ENCODE measurements at regions not wholly inside any gene's neighbourhood (a gene's known extent, or its start where the extent isn't known, plus 50 kb on each side); places are given as distances from the start of the nearest gene placed in this dataset.
A peak's percentile ranks its signal among the peaks of the same experiment; 100 is the strongest.
"Not testable (repeated sequence)": the region's sequence is repeated elsewhere in the genome, so short reads cannot be mapped to it uniquely, and the experiment has no call there.

DNA sequence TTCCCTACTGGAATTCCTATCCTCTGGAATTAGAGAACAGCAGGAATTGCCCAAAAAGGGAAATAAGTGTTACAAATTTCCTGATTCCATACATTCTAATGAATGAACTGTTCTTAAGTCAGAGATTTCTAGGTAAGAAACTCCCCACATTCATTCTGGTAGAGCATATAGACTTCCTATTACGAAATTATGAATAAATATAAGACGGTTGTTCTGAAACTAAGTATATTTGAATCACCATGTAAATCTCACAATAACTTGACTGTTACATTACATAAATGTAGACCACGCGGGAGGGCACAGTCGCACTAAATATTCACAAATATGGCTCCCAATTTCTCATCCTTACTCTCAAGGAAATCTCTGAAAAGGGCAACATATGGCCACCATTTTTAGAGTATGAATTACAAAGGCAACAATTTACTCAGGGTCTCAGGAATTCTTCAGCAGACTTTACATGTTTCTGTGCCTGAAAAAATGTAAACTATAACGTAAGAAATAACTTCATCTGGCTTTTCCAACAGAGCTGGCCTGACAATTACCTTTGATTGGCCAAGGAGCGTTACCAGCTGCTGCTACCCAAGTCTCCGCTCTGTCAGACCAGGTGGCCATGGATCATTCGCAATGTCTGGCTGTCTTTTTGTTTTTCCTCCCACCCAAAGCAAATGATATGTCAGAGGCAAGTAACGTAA is 115.8 kb downstream of the MPP7 start:
- no peak for DNase-seq

DNA sequence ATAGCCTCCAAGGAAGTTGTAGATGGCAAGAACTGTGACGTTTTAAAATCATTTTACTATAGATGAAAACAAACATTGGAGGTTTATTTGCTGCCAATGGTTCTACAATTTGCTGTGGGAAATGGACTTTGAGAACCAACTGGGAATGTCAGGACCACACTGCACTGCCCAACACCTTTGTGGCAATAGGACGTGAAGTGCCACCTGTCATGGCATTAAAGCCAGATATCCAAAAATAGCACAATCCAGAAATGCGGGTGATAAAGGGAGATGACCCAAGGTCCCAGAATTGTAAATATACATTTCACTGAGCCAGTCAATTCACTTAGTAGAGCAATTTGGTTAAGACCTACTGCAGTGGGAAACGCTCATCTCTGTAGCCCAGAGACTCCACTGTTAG is 116.4 kb downstream of the MPP7 start:
- DNase-seq, result no peak

DNA sequence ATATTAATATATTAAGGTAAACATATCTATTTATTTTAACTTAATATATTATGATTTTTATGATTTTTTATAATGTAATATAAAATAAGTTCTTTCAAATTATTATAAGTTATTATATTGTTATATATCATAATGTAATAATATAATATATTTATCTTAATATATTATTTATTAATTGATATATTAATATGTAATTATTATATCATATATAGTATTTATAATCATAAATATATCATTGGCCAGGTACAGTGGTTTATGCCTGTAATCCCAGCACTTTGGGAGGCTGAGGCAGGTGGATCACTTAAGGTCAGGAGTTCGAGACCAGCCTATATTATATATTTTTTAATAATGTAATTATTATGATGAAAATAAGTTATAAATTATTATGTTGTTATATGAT is 118.1 kb downstream of the MPP7 start:
- DNase-seq, result no peak

DNA sequence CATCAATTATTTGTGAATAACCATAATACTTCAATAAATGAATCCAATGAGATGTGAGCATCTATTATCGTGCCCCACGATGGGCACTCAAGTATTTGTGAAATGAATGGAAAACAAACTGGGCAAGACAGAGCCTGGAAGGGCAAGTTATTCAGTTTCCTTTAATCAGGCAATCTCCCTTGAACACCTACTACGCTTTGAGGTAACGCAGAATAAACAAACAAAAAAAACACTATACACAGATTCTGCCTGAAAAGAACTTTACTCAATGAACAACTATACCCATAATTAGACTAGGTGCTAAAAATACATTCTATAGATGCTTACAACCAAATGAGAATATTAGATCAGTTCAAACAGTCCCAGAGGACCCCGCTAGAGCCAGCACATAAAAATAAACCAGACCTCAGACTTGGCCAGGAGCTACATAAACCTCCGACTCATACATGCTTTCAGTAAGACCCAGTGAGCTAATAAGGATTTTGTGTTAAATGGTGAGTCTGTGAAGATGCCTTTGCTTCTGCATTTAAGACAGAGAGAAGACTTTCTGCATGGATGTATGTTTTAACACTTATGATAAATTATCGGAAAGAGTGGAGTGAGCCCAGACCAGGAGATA is 121.3 kb downstream of the MPP7 start:
- DNase-seq, result no peak

DNA sequence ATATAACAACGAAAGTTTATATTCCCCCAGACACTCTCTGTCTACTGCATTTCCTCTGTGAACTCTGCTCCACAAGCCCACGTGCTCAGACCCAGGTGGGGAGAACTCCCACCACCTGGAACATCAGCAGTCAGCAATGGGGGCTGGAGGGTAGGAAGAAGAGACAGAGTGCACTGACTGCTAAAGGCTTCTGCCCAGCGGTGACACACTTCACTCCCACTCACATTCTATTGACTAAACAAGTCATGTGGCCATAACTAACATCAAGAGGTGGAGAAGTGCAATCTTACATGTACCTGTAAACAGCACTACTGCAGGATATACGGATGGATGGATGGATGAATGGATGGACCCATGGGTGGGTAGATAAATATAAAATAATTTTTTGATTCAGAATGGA is 122.2 kb downstream of the MPP7 start:
- no peak for DNase-seq

DNA sequence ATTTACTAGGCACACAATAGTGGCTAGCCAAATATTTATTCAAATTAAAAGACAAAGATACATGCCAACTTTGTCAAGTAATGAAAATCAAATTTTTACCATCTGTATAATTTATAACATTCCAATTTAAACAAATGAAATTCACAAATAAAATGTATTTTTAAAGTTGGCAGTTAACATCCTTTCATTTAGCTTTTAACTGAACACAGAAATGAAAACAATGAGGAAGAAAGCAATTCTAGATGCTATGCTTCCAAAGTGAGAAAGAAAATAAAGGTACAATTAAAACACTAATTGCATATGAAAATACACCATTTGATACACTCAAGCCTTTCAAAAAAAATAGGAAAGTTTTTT is 123.1 kb downstream of the MPP7 start:
- DNase-seq, result no peak

DNA sequence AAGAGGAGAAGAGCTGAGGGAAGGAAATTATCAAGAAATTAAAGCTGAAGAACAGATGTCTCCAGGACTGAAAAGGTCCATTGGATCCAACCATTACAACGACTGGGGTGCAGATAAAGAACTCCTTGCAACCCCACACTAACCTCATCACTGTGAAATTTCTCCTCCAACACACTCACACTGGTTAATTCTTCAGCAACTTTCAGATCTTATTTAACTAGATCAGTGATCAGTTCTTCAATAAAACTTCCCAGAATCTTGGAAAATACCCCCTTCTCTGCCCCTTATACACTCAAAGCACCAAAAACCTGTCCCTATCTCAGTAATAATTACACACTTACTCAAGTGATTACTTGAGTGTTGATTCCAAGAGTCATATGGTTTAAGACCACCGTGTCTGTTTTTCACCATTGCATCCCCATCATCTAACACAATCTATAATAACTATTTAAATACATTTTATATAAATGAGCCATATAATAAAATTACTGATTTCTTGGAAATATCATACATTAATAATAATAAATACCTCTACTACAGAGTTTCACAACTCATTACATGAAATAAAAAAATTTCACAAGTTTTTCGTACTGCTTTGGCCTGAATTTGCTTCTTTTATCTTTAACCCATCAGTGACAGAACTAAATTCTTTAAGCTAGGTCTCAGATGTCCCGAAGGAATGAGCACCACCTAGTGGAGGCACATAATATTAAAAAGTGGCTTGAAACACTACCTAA is 123.7 kb downstream of the MPP7 start:
- peak; percentile 50 for DNase-seq

DNA sequence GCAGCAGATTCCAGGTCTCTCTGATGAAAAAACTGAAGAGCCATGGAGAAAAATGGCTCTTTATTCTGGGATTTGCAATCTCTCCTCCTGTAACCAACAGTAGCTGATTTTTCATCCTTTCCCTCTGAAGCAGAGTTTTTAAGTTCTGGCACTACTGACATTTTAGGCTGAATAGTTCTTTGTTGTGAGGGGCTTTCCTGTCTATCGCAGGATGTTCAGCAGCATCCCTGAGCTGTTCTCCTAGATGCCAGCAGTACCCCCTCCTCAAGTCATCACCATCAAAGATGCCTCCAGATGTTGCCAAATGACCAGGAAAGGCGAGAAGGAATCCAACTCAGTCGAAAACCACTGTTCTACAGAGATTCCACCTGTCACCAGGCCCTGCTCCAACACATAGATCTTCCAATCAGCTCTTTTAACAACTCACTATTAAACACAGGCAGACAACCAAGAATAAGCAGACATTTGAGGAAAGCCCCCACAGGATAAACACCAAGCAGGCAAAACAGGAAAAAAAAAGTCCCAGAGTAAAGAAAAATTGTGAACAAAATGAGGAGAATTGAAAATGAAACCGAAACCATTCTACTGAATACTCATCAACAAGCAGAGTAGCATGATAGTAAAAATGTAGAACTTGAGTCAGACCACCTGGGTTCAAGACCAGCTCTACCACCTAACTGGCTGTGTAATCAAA is 124.8 kb downstream of the MPP7 start:
- DNase-seq, result peak; percentile 11

DNA sequence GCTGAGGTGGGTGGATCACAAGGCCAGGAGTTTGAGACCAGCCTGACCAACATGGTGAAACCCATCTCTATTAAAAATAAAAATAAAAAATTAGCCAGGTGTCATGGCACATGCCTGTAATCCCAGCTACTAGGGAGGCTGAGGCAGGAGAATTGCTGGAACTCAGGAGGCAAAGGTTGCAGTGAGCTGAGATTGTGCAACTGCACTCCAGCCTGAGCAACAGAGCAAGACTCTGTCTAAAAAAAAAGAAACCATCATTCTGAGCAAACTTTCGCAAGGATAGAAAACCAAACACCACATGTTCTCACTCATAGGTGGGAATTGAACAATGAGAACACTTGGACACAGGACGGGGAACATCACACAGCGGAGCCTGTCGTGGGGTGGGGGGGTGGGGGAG is 126.4 kb downstream of the MPP7 start:
- DNase-seq, result not testable (repeated sequence)

DNA sequence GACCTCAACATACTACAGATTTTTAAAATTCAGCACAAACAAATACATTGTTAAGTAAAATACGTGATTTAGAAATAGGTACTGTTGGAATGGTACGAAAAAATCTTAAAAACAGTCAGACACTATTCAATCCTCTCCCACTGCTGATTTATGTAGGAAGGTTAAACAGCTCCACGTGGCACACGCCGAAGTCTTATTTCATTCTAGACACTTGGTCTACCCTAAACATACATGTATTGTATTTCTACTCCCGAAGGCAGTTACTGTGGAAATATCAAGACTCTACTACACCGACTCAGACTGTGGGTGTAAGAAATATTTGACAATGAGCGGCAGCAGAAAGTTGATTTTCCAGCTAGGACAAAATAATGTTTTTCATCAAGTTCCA is 130.6 kb downstream of the MPP7 start:
- DNase-seq, result no peak

DNA sequence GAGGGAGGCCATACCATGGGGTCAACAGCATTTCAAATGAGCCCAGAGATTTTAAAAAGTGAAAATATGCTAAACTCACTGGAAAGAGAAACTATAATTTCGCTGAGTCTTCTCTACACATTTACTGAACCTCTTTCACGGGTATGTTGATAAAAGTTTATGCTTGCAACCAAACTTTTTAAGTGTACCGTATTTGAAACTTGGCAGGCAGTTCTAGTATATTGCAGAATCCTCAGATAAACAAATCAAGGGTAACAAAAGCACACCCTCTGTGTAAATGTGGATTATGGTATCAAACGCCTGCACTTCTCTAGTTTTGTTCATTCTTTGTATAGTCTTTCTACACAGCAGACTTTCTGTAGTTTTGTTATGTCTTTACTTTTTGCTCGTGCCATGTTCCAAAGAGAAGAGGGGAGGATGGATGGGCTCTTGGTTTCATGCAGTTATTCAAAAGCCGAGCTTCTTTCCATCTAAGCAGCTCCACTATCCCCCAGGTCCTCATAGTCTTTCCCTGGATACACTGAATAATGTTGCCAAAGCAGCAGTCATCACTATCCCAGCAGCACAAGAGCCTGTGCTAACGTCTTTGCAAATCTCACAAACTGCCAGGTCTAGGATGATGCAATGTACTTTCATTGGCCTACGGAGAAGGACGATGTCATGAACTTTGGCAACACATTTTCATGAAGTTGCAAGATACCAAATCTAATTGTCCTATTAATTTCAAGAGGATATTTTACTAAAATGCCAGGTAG is 131.2 kb downstream of the MPP7 start:
- DNase-seq, result no peak

DNA sequence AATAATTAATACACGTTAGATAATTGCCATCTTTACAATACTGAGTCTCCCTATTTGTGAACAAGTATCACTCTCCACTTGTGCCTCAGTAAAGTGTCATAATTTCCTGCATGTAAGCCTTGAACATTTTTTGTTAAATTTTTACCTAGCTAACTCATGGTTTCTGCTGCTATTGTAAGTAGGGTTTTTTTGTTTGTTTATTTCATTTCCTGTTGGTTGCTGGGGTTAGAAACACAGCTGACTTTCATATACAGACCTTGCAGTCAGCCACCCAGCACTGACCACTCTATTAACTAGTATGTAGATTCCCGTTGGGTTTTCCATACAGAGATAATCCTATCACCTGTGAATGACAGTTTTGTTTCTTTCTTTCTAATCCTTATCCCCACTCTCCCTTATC is 133.3 kb downstream of the MPP7 start:
- no peak for DNase-seq

DNA sequence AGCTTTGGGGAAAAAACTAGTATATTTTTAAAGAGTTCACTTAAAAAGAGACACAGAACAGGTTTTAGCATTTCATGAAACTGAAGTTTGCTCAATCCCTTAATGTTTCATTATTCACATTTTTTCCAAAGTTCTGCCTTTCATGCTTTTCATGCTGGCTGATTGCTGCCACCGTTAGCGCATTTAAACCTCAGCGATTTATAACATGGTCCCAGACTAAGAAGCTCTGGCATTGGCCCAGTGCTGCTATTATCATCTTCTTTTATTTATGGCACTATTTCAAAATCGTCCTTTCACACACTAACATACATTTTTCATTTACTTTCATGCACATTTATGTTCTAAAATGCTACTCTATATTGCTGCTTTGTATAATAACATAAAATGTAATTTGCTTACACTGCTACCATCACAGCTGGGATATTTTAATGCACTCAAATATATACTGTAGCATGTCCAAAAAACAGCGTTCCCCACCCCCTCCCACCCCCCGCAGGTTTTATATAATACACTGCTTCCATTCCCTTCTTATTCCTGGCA is 141.9 kb downstream of the MPP7 start:
- DNase-seq, result no peak

DNA sequence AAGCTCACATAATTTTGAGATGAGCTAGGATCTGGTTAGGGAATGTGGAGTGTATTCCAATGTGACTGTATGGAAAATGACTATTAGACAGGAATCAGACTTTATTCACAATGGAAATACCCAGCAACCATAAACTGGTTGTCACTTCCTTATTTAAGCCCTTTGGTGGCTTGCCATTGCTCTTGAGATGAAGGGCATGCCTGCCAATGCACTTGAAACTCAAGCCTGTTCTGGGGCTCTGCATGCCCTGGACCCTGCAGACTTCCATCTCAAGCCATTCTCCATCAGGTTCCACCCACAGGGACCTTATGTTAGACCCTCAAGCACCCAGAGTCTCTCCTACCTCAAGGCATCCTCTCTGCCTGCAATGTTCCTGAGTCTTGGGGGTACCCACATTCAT is 145.5 kb downstream of the MPP7 start:
- DNase-seq, result no peak

DNA sequence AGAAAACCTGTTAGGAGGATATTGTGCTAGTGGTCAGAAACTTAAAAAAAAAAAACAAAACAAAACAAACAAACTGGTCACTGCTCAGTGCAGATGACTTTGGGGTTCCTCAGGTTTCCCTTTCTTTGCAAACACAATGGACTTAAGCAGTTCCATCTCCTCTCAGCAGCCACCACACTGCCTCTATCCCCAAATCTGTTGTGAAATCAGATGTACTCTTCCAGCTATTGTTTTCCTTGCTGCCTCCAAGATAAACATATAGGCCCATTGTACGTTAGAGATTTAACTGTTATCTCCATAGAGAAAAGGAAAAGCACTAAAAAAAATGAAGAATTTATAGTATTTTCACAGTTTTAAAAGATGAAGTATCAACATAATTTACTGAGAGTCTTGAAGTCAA is 147.1 kb downstream of the MPP7 start:
- no peak for DNase-seq

DNA sequence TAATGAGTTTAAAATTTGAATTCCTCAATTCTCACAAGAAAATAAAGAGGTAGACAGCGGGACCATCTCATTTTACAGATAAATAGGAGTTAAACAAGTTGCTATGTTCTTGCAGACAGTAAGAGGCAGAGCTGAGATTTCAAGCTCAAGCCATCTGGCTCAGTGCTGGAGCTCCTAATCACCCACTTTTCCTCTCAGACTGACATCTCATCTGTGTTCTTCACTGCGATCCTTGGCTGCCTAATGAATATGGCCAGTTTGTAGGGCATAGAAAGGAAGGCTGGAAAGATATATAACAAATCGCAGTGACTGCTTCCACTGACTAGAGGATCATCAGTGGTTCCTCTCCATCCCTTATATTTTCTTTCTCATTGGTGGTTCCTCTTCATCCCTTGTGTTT is 151.2 kb downstream of the MPP7 start:
- DNase-seq, result no peak

DNA sequence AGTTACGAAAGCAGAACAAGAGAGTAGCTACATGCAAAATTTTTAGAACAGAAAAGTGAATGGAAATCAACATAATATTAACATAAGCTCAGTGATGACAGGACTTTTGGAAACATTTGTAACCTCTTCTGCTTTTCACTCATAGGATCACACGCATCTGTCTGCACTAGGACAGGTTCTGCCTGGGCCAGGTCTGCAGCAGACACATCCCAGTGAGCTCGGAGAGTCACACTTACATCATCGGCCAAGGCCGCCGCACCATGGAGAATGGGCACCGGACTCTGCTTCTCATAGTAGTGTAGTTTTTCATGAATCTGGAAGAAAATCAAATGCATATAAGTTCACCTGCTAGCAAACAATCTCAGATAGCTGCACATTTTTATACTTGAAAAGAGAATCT is 150.9 kb upstream of the ODAD2 start:
- DNase-seq, result no peak

DNA sequence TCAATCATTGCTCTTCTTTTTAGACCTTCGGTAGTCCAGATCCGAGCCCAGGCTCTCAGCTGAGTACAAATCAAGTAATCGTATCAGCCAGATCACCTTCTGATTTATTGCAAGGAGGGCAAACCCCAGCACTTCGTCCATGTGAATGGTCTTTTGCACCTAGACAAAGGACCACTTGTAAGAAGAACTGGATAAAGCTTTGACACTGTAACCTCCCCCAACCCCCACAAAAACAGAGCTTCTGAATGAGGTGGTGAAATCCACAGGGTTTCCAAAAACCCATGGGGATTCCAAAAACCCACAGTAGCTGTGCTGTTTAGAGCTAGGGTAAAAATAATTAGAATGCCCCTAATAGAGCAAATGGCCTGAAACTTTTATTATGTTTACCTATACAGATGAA is 148.8 kb upstream of the ODAD2 start:
- DNase-seq, result no peak

DNA sequence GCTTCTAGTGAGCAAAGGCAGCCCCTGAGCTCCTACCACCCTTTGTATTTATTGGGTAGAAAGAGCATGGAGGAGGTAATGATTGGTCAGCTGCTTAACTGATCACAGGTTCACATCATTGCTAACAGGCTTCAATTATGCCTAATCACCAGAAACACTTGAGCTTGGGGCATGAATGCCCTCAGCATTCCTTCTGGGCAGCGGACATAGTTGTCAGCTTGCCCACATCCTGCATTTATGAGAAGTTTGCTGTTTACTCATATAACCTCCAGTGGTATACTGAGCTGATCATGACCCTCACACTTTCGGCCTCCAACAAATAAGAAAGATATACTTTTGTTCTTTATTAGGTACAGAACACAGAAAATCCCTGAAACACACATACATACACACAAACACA is 140.3 kb upstream of the ODAD2 start:
- no peak for DNase-seq

DNA sequence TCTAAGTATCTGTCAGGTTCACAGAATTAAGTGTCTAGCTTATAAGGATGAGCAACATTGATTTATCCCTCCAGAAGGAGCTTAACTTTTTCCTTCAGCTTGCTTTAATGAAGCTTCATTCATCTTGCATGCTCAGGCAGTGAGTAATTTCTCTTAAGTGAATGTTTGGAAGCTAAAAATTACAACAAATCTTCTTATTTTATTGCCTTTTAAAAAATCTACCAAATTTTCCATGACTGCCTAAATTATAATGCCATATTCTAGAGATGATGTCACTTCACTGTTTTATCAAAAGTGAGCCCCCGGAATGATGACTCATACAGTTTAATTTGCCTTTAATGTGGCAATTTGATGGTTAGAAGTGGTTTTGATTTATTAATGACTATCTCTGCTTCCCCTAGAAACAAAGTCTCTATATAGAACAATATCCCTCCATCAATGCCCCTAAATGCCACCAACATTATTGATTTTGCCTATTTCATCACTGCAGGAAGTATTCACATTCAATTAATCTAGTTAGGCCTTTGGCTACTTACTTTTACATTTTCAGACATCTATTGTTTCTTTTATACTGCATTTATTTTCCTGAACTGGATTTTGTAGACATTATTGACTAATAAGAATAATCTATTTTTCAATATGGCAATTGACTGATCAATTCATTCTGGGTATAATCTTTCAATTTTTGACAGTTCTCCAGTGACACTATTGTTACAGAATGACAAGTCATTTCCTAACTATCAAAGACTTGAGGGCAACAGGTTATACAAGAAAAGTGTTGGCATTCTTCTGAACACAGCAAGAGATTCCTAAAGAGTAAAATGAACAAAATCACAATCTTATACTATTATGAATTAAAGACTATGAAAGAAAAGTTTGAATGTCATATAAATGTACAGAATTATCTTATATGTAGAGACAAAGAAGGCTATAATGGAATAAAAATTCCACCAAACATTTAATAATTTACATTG is 139.3 kb upstream of the ODAD2 start:
- DNase-seq, result no peak

DNA sequence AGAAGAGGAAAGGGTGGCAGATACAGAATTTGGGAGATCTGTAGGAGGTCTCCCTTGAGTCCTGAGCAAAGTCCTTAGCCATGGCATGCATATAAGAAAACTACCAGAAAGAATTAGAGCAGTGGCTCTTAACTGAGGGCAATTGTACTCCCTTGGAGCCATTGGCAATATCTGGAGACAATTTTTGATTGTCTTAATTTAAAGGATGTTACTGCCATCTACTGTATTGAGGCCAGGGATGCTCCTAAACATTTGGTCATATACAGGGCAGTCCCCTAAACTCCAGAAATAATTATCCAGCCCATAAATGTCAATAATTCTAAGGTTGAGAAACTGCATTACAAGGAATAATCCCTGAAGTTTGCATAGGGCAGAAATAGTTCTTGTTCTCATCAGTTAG is 136.4 kb upstream of the ODAD2 start:
- no peak for DNase-seq

DNA sequence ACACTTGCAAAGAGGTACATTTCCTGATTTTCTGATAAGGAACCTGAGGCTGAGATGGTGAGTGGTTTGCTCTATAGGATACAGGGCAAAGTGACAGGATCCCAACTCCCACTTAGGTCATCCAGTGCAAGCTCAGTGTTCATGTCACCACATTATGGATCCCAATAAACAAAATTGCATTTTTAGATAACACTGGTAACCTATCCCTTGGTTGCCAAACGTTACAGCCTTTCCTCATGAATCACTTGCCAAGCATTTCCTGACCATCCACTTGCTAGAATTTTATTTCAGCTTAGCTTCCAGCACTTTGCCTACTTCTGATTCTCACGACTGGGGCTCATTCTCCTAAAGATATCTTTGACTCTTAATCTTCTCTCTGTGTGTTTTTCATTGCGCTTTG is 131.4 kb upstream of the ODAD2 start:
- no peak for DNase-seq

Data from RPMI8226 (cell line).